Stimulated activated naive CD8-positive, alpha-beta T cell treated with anti-CD3 and anti-CD28 coated beads, Interleukin-15, amount 100 ng/mL, for 72 hours (primary cell): ENCODE measurements at regions not wholly inside any gene's neighbourhood (a gene's known extent, or its start where the extent isn't known, plus 50 kb on each side); places are given as distances from the start of the nearest gene placed in this dataset.
"Not testable (repeated sequence)": the region's sequence is repeated elsewhere in the genome, so short reads cannot be mapped to it uniquely, and the experiment has no call there.

Source experiments
- ATAC-seq: fragments of 150-1000 bp; cut with Tn5 transposase; 2 replicates; pipeline ENCODE4 v1.10.0; 2021; ENCODE audit warnings: mild to moderate bottlenecking, moderate library complexity
- DNase-seq, 2 donors: peaks; one replicate each; pipeline ENCODE4 v3.0.0; 2021 to 2022
- H3K27ac Mint-ChIP-seq, 2 donors: one replicate each; pipeline ENCODE4 v1.8.0; 2022; ENCODE audit warnings: mild to moderate bottlenecking in 2 of 2, mixed read lengths in 2 of 2, moderate library complexity in 2 of 2
- H3K27me3 Mint-ChIP-seq: one replicate; pipeline ENCODE4 v1.8.0; 2022; ENCODE audit warnings: mixed read lengths
- H3K4me1 Mint-ChIP-seq: one replicate; pipeline ENCODE4 v1.8.0; 2022; ENCODE audit warnings: mild to moderate bottlenecking, mixed read lengths
- H3K4me3 Mint-ChIP-seq, 2 donors: one replicate each; pipeline ENCODE4 v1.8.0; 2022; ENCODE audit warnings: mild to moderate bottlenecking in 2 of 2, mixed read lengths in 2 of 2, moderate library complexity in 1 of 2
- H3K9me3 Mint-ChIP-seq, 2 donors: one replicate each; pipeline ENCODE4 v1.8.0; 2022; ENCODE audit warnings: mixed read lengths in 2 of 2

GRCh38 chr19:23521471-23521870 is 126.2 kb upstream of the ZNF91 start:
- ATAC-seq (no peak), DNase-seq (no peak)
- H3K4me1 Mint-ChIP-seq, result no peaks in the 10 kb centered on the region
- H3K9me3 Mint-ChIP-seq, result peaks cover 22 to 36% of the 10 kb centered on the region in 2 donors
- no peak overlapping the region for H3K27ac Mint-ChIP-seq
- no peaks in the 10 kb centered on the region for H3K27me3 Mint-ChIP-seq
- H3K4me3 Mint-ChIP-seq, result no peak overlapping the region

GRCh38 chr19:23520441-23520840 is 125.2 kb upstream of the ZNF91 start:
- ATAC-seq (no peak), DNase-seq (no peak)
- no peak overlapping the region for H3K27ac Mint-ChIP-seq
- no peak overlapping the region for H3K4me3 Mint-ChIP-seq
- no peaks in the 10 kb centered on the region for H3K4me1 Mint-ChIP-seq
- H3K27me3 Mint-ChIP-seq, result no peaks in the 10 kb centered on the region
- peaks cover 15 to 31% of the 10 kb centered on the region in 2 donors for H3K9me3 Mint-ChIP-seq

GRCh38 chr19:23519031-23519430 is 123.8 kb upstream of the ZNF91 start:
- no peaks in the 10 kb centered on the region for H3K27me3 Mint-ChIP-seq
- H3K4me1 Mint-ChIP-seq, result no peaks in the 10 kb centered on the region
- H3K27ac Mint-ChIP-seq, result no peak overlapping the region
- H3K9me3 Mint-ChIP-seq, result peaks cover 15 to 31% of the 10 kb centered on the region in 2 donors
- ATAC-seq, result no peak
- no peak overlapping the region for H3K4me3 Mint-ChIP-seq
- no peak for DNase-seq

GRCh38 chr19:23516266-23516665 is 121.0 kb upstream of the ZNF91 start:
- Mint-ChIP-seq H3K4me3 (no peak overlapping the region), H3K27me3 (no peaks in the 10 kb centered on the region), H3K27ac (no peak overlapping the region), H3K4me1 (no peaks in the 10 kb centered on the region), H3K9me3 (peaks cover 11 to 23% of the 10 kb centered on the region in 2 donors)
- no peak for DNase-seq
- ATAC-seq, result no peak

- DNase-seq (no peak), ATAC-seq (no peak)
- no peaks in the 10 kb centered on the region for H3K4me1 Mint-ChIP-seq
- no peak overlapping the region for H3K27ac Mint-ChIP-seq
- peaks cover 11 to 16% of the 10 kb centered on the region in 2 donors for H3K9me3 Mint-ChIP-seq
- no peak overlapping the region for H3K4me3 Mint-ChIP-seq
- H3K27me3 Mint-ChIP-seq, result no peaks in the 10 kb centered on the region
Observed at GRCh38 chr19:23515551-23515950, 120.3 kb upstream of the ZNF91 start.

GRCh38 chr19:23512151-23512925 is 117.1 kb upstream of the ZNF91 start:
- Mint-ChIP-seq H3K4me3 (no peak overlapping the region), H3K27ac (no peak overlapping the region), H3K4me1 (no peaks in the 10 kb centered on the region), H3K9me3 (peaks cover 4 to 11% of the 10 kb centered on the region in 2 donors), H3K27me3 (no peaks in the 10 kb centered on the region)
- DNase-seq (no peak), ATAC-seq (no peak)

GRCh38 chr19:23509686-23510450 is 114.6 kb upstream of the ZNF91 start:
- Mint-ChIP-seq H3K27me3 (no peaks in the 10 kb centered on the region), H3K4me1 (no peaks in the 10 kb centered on the region), H3K9me3 (peaks cover 0 to 13% of the 10 kb centered on the region in 2 donors), H3K27ac (no peak overlapping the region), H3K4me3 (no peak overlapping the region)
- ATAC-seq (no peak), DNase-seq (no peak)

- ATAC-seq (no peak), DNase-seq (no peak)
- H3K9me3 Mint-ChIP-seq, result peaks cover 0 to 12% of the 10 kb centered on the region in 2 donors
- H3K4me3 Mint-ChIP-seq, result no peak overlapping the region
- no peak overlapping the region for H3K27ac Mint-ChIP-seq
- no peaks in the 10 kb centered on the region for H3K4me1 Mint-ChIP-seq
- no peaks in the 10 kb centered on the region for H3K27me3 Mint-ChIP-seq
Observed at GRCh38 chr19:23507446-23507845, 112.2 kb upstream of the ZNF91 start.

- H3K9me3 Mint-ChIP-seq, result peaks cover 0 to 7% of the 10 kb centered on the region in 2 donors
- H3K27me3 Mint-ChIP-seq, result no peaks in the 10 kb centered on the region
- no peak overlapping the region for H3K4me3 Mint-ChIP-seq
- H3K27ac Mint-ChIP-seq, result no peak overlapping the region
- ATAC-seq (no peak), DNase-seq (no peak)
- H3K4me1 Mint-ChIP-seq, result no peaks in the 10 kb centered on the region
Observed at GRCh38 chr19:23505738-23506137, 110.5 kb upstream of the ZNF91 start.

- Mint-ChIP-seq H3K4me1 (no peaks in the 10 kb centered on the region), H3K4me3 (no peak overlapping the region), H3K27ac (no peak overlapping the region), H3K9me3 (peaks cover 20 to 51% of the 10 kb centered on the region in 2 donors), H3K27me3 (no peaks in the 10 kb centered on the region)
- no peak for DNase-seq
- ATAC-seq, result no peak
Observed at GRCh38 chr19:23482829-23483228, 87.6 kb upstream of the ZNF91 start.

GRCh38 chr19:23481043-23481442 is 85.8 kb upstream of the ZNF91 start:
- Mint-ChIP-seq H3K27me3 (no peaks in the 10 kb centered on the region), H3K4me1 (no peaks in the 10 kb centered on the region), H3K27ac (no peak overlapping the region), H3K4me3 (no peak overlapping the region), H3K9me3 (peaks cover 19 to 41% of the 10 kb centered on the region in 2 donors)
- ATAC-seq, result no peak
- no peak for DNase-seq

- Mint-ChIP-seq H3K4me1 (no peaks in the 10 kb centered on the region), H3K4me3 (no peak overlapping the region), H3K27ac (no peak overlapping the region), H3K9me3 (peaks cover 10 to 18% of the 10 kb centered on the region in 2 donors), H3K27me3 (peaks cover 15% of the 10 kb centered on the region)
- no peak for ATAC-seq
- DNase-seq, result no peak
Observed at GRCh38 chr19:23475477-23475876, 80.2 kb upstream of the ZNF91 start.

GRCh38 chr19:23474761-23475160 is 79.5 kb upstream of the ZNF91 start:
- Mint-ChIP-seq H3K4me1 (no peaks in the 10 kb centered on the region), H3K27ac (no peak overlapping the region), H3K4me3 (no peak overlapping the region), H3K9me3 (peaks cover 15 to 22% of the 10 kb centered on the region in 2 donors), H3K27me3 (peaks cover 21% of the 10 kb centered on the region)
- DNase-seq, result no peak
- ATAC-seq, result no peak

GRCh38 chr19:23474172-23474571 is 78.9 kb upstream of the ZNF91 start:
- Mint-ChIP-seq H3K9me3 (peaks cover 18 to 28% of the 10 kb centered on the region in 2 donors), H3K27ac (no peak overlapping the region), H3K27me3 (peaks cover 27% of the 10 kb centered on the region), H3K4me3 (no peak overlapping the region), H3K4me1 (no peaks in the 10 kb centered on the region)
- ATAC-seq (no peak), DNase-seq (no peak)

- DNase-seq, result no peak
- no peak for ATAC-seq
- Mint-ChIP-seq H3K4me3 (no peak overlapping the region), H3K9me3 (peaks cover 42 to 52% of the 10 kb centered on the region in 2 donors), H3K27ac (no peak overlapping the region), H3K27me3 (peaks cover 38% of the 10 kb centered on the region), H3K4me1 (no peaks in the 10 kb centered on the region)
Observed at GRCh38 chr19:23470873-23471545, 75.7 kb upstream of the ZNF91 start.

- peaks cover 13% of the 10 kb centered on the region for H3K27me3 Mint-ChIP-seq
- H3K4me3 Mint-ChIP-seq, DNase-seq, H3K4me1 Mint-ChIP-seq, ATAC-seq, H3K27ac Mint-ChIP-seq: not testable (repeated sequence)
- peaks cover 52 to 71% of the 10 kb centered on the region in 2 donors for H3K9me3 Mint-ChIP-seq
Observed at GRCh38 chr19:23464349-23464748, 69.1 kb upstream of the ZNF91 start.
